Activated CD4-positive, alpha-beta T cell treated with anti-CD3 and anti-CD28 coated beads for 24 hours (primary cell): ENCODE measurements at regions not wholly inside any gene's neighbourhood (a gene's known extent, or its start where the extent isn't known, plus 50 kb on each side); places are given as distances from the start of the nearest gene placed in this dataset.
"Not testable (repeated sequence)": the region's sequence is repeated elsewhere in the genome, so short reads cannot be mapped to it uniquely, and the experiment has no call there.

Experiments used
- DNase-seq, 2 donors: peaks; one replicate each; pipeline ENCODE4 v3.0.0-alpha.2; 2020; ENCODE audit warnings: low read depth in 2 of 2

- no peak for DNase-seq
Measured at GRCh38 chr11:71182791-71183677, 69.3 kb downstream of the SHANK2 start.

- DNase-seq: no peak
Measured at GRCh38 chr11:71181566-71181965, 70.8 kb downstream of the SHANK2 start.

GRCh38 chr11:71180694-71181470 is 71.5 kb downstream of the SHANK2 start:
- DNase-seq: no peak

- DNase-seq: no peak
Measured at GRCh38 chr11:71179877-71180605, 72.3 kb downstream of the SHANK2 start.

- no peak for DNase-seq
Measured at GRCh38 chr11:71178076-71178475, 74.3 kb downstream of the SHANK2 start.

- no peak for DNase-seq
Measured at GRCh38 chr11:71176812-71177211, 75.6 kb downstream of the SHANK2 start.

- no peak for DNase-seq
Measured at GRCh38 chr11:71173709-71174108, 78.7 kb downstream of the SHANK2 start.

GRCh38 chr11:71172680-71173079 is 79.7 kb downstream of the SHANK2 start:
- DNase-seq: no peak

GRCh38 chr11:71171576-71171975 is 80.8 kb downstream of the SHANK2 start:
- DNase-seq: no peak

- no peak for DNase-seq
Measured at GRCh38 chr11:71170624-71171423, 81.6 kb downstream of the SHANK2 start.

GRCh38 chr11:71169313-71169712 is 83.1 kb downstream of the SHANK2 start:
- no peak for DNase-seq

- DNase-seq: not testable (repeated sequence)
Measured at GRCh38 chr11:71167814-71168213, 84.6 kb downstream of the SHANK2 start.

- no peak for DNase-seq
Measured at GRCh38 chr11:71165771-71166170, 86.6 kb downstream of the SHANK2 start.

GRCh38 chr11:71164621-71165020 is 87.8 kb downstream of the SHANK2 start:
- no peak for DNase-seq

GRCh38 chr11:71164186-71164585 is 88.2 kb downstream of the SHANK2 start:
- no peak for DNase-seq

GRCh38 chr11:71163371-71163770 is 89.0 kb downstream of the SHANK2 start:
- no peak for DNase-seq

GRCh38 chr11:71158936-71159335 is 93.4 kb downstream of the SHANK2 start:
- no peak for DNase-seq

GRCh38 chr11:71157676-71158075 is 94.7 kb downstream of the SHANK2 start:
- not testable (repeated sequence) for DNase-seq

- no peak for DNase-seq
Measured at GRCh38 chr11:71156301-71156700, 96.1 kb downstream of the SHANK2 start.

GRCh38 chr11:71155846-71156245 is 96.5 kb downstream of the SHANK2 start:
- no peak for DNase-seq

GRCh38 chr11:71154261-71154805 is 98.0 kb downstream of the SHANK2 start:
- DNase-seq: no peak
